Hepatocyte (in vitro differentiated cells): ENCODE measurements at regions not wholly inside any gene's neighbourhood (a gene's known extent, or its start where the extent isn't known, plus 50 kb on each side); places are given as distances from the start of the nearest gene placed in this dataset.
"Not testable (repeated sequence)": the region's sequence is repeated elsewhere in the genome, so short reads cannot be mapped to it uniquely, and the experiment has no call there.

Source experiments
- CTCF ChIP-seq: fragments of 200-600 bp; sonication (generic); IDR thresholded peaks from 2 replicates; pipeline ENCODE4 v1.5.1; 2016; ENCODE audit warnings: antibody characterized with exemption, mild to moderate bottlenecking; ENCODE audit not compliant: poor library complexity
- EZH2 ChIP-seq: fragments of 200-600 bp; sonication (generic); IDR thresholded peaks from 2 replicates; pipeline ENCODE4 v1.6.1; 2016; ENCODE audit warnings: antibody characterized with exemption, mild to moderate bottlenecking, borderline replicate concordance
- EZH2phosphoT487 ChIP-seq: fragments of 200-600 bp; sonication (generic); IDR thresholded peaks from one replicate; pipeline ENCODE4 v1.6.1; 2018; ENCODE audit warnings: antibody characterized with exemption, mild to moderate bottlenecking, low read depth, moderate library complexity; ENCODE audit not compliant: unreplicated experiment, severe bottlenecking

DNA sequence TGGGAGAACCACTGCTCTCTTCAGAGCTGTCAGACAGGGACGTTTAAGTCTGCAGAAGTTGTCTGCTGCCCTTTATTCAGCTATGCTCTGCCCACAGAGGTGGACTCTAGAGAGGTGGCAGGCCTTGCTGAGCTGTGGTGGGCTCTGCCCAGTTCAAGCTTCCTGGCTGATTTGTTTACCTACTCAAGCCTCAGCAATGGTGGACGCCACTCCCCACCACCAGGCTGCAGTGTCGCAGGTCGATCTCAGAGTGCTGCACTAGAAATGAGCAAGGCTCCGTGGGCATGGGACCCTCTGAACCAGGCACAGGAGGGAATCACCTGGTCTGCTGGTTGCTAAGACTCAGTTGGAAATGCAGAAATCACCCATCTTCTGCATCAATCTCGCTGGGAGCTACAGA lies 223.4 kb upstream of the IRAK1BP1 start:
- TF ChIP-seq CTCF, EZH2phosphoT487, EZH2: not testable (repeated sequence)
